ENCODE measurements at regions not wholly inside any gene's neighbourhood (a gene's known extent, or its start where the extent isn't known, plus 50 kb on each side); places are given as distances from the start of the nearest gene placed in this dataset.
A peak's percentile ranks its signal among the peaks of the same experiment; 100 is the strongest.

GRCh38 chr5:6159832-6160430, 218.4 kb downstream of the MED10 start:
- Histone ChIP-seq H3K27me3 (ENCODE audit: control insufficient read depth in 2 of 2, insufficient read depth in 2 of 2, low read length in 2 of 2) (no peaks in the 10 kb centered on the region), H3K4me3 (ENCODE audit: low read length) (no peak overlapping the region), H3K4me1 (ENCODE audit: control insufficient read depth in 2 of 2, insufficient read depth in 2 of 2, low read length in 2 of 2) (no peaks in the 10 kb centered on the region), H3K9me3 (ENCODE audit: control insufficient read depth in 2 of 3, low read length in 3 of 3) (no peaks in the 10 kb centered on the region), H3K36me3 (ENCODE audit: control insufficient read depth in 2 of 3, insufficient read depth in 3 of 3, low read length in 3 of 3) (no peaks in the 10 kb centered on the region), H3K27ac (ENCODE audit: low read depth, low read length) (no peak overlapping the region)
- no peak overlapping the region for H3K4me3 Mint-ChIP-seq
- CTCF ChIA-PET = no interaction called here
- H3K27ac Mint-ChIP-seq = peak overlapping the region in 1 of 9 donors; percentile 39
- H3K27me3 Mint-ChIP-seq = peaks cover 0 to 38% (median 30%) of the 10 kb centered on the region in 5 donors
- H3K36me3 Mint-ChIP-seq = no peaks in the 10 kb centered on the region
- POLR2A ChIA-PET = no interaction called here
- no peaks in the 10 kb centered on the region for H3K4me1 Mint-ChIP-seq
- DNase-seq = no peak
- ATAC-seq = no peak
- intact Hi-C loops (cut with micrococcal nuclease) = no loop called here
- peaks cover 0 to 2% (median 0%) of the 10 kb centered on the region in 11 donors for H3K9me3 Mint-ChIP-seq

GRCh38 chr5:6158974-6159831, 219.1 kb downstream of the MED10 start:
- no peaks in the 10 kb centered on the region for H3K9me3 ChIP-seq (ENCODE audit: control insufficient read depth in 2 of 3, low read length in 3 of 3)
- H3K9me3 Mint-ChIP-seq = peaks cover 0 to 2% (median 0%) of the 10 kb centered on the region in 11 donors
- no peak overlapping the region for H3K4me3 ChIP-seq (ENCODE audit: low read length)
- no peak overlapping the region for H3K27ac ChIP-seq (ENCODE audit: low read depth, low read length)
- ChIA-PET POLR2A (interaction anchor here (0.6 kb wide), 1 partner anchor 140 kb away, joined by 3 read pairs; no protein-coding TSS in a partner anchor), CTCF (no interaction called here)
- H3K27me3 Mint-ChIP-seq = peaks cover 0 to 31% (median 27%) of the 10 kb centered on the region in 5 donors
- no peaks in the 10 kb centered on the region for H3K4me1 ChIP-seq (ENCODE audit: control insufficient read depth in 2 of 2, insufficient read depth in 2 of 2, low read length in 2 of 2)
- H3K36me3 ChIP-seq (ENCODE audit: control insufficient read depth in 2 of 3, insufficient read depth in 3 of 3, low read length in 3 of 3) = no peaks in the 10 kb centered on the region
- intact Hi-C loops (cut with micrococcal nuclease) = no loop called here
- H3K4me1 Mint-ChIP-seq = no peaks in the 10 kb centered on the region
- H3K27ac Mint-ChIP-seq = no peak overlapping the region
- H3K36me3 Mint-ChIP-seq = no peaks in the 10 kb centered on the region
- H3K27me3 ChIP-seq (ENCODE audit: control insufficient read depth in 2 of 2, insufficient read depth in 2 of 2, low read length in 2 of 2) = no peaks in the 10 kb centered on the region
- ATAC-seq (no peak), DNase-seq (no peak)
- H3K4me3 Mint-ChIP-seq = no peak overlapping the region

- Mint-ChIP-seq H3K36me3 (no peaks in the 10 kb centered on the region), H3K4me1 (peaks cover 0 to 2% (median 0%) of the 10 kb centered on the region in 7 donors), H3K27me3 (peaks cover 0 to 19% (median 9%) of the 10 kb centered on the region in 5 donors), H3K9me3 (peaks cover 0 to 5% (median 0%) of the 10 kb centered on the region in 11 donors), H3K4me3 (no peak overlapping the region), H3K27ac (no peak overlapping the region)
- ChIA-PET POLR2A (no interaction called here), CTCF (no interaction called here)
- Histone ChIP-seq H3K27me3 (ENCODE audit: control insufficient read depth in 2 of 2, insufficient read depth in 2 of 2, low read length in 2 of 2) (no peaks in the 10 kb centered on the region), H3K4me1 (ENCODE audit: control insufficient read depth in 2 of 2, insufficient read depth in 2 of 2, low read length in 2 of 2) (no peaks in the 10 kb centered on the region), H3K4me3 (ENCODE audit: low read length) (no peak overlapping the region), H3K27ac (ENCODE audit: low read depth, low read length) (no peak overlapping the region), H3K36me3 (ENCODE audit: control insufficient read depth in 2 of 3, insufficient read depth in 3 of 3, low read length in 3 of 3) (no peaks in the 10 kb centered on the region), H3K9me3 (ENCODE audit: control insufficient read depth in 2 of 3, low read length in 3 of 3) (no peaks in the 10 kb centered on the region)
- ATAC-seq (no peak), DNase-seq (no peak)
- intact Hi-C loops (cut with micrococcal nuclease) = no loop called here
These were observed 224.1 kb downstream of the MED10 start for GRCh38 chr5:6154216-6154615.

GRCh38 chr5:6146271-6146670, 232.1 kb downstream of the MED10 start:
- Mint-ChIP-seq H3K27me3 (peaks cover 0 to 35% (median 14%) of the 10 kb centered on the region in 5 donors), H3K4me1 (no peaks in the 10 kb centered on the region), H3K9me3 (no peaks in the 10 kb centered on the region), H3K4me3 (no peak overlapping the region), H3K36me3 (no peaks in the 10 kb centered on the region), H3K27ac (no peak overlapping the region)
- Histone ChIP-seq H3K27ac (ENCODE audit: low read depth, low read length) (no peak overlapping the region), H3K36me3 (ENCODE audit: control insufficient read depth in 2 of 3, insufficient read depth in 3 of 3, low read length in 3 of 3) (no peaks in the 10 kb centered on the region), H3K4me3 (ENCODE audit: low read length) (no peak overlapping the region), H3K4me1 (ENCODE audit: control insufficient read depth in 2 of 2, insufficient read depth in 2 of 2, low read length in 2 of 2) (no peaks in the 10 kb centered on the region), H3K27me3 (ENCODE audit: control insufficient read depth in 2 of 2, insufficient read depth in 2 of 2, low read length in 2 of 2) (no peaks in the 10 kb centered on the region), H3K9me3 (ENCODE audit: control insufficient read depth in 2 of 3, low read length in 3 of 3) (no peaks in the 10 kb centered on the region)
- intact Hi-C loops (cut with micrococcal nuclease) = no loop called here
- POLR2A ChIA-PET = no interaction called here
- CTCF ChIA-PET = no interaction called here
- ATAC-seq (no peak), DNase-seq (no peak)

- ATAC-seq (no peak), DNase-seq (no peak)
- Mint-ChIP-seq H3K27me3 (peaks cover 0 to 34% (median 14%) of the 10 kb centered on the region in 5 donors), H3K27ac (no peak overlapping the region), H3K4me1 (no peaks in the 10 kb centered on the region), H3K36me3 (no peaks in the 10 kb centered on the region), H3K9me3 (no peaks in the 10 kb centered on the region), H3K4me3 (no peak overlapping the region)
- Histone ChIP-seq H3K4me3 (ENCODE audit: low read length) (no peak overlapping the region), H3K27me3 (ENCODE audit: control insufficient read depth in 2 of 2, insufficient read depth in 2 of 2, low read length in 2 of 2) (no peaks in the 10 kb centered on the region), H3K27ac (ENCODE audit: low read depth, low read length) (no peak overlapping the region), H3K9me3 (ENCODE audit: control insufficient read depth in 2 of 3, low read length in 3 of 3) (no peaks in the 10 kb centered on the region), H3K4me1 (ENCODE audit: control insufficient read depth in 2 of 2, insufficient read depth in 2 of 2, low read length in 2 of 2) (no peaks in the 10 kb centered on the region), H3K36me3 (ENCODE audit: control insufficient read depth in 2 of 3, insufficient read depth in 3 of 3, low read length in 3 of 3) (no peaks in the 10 kb centered on the region)
- ChIA-PET CTCF (no interaction called here), POLR2A (no interaction called here)
- intact Hi-C loops (cut with micrococcal nuclease) = no loop called here
These were observed 232.6 kb downstream of the MED10 start for GRCh38 chr5:6145616-6146237.

- Mint-ChIP-seq H3K27me3 (peaks cover 0 to 33% (median 17%) of the 10 kb centered on the region in 5 donors), H3K4me1 (no peaks in the 10 kb centered on the region), H3K4me3 (no peak overlapping the region), H3K27ac (no peak overlapping the region), H3K9me3 (peaks cover 0 to 3% (median 0%) of the 10 kb centered on the region in 11 donors), H3K36me3 (no peaks in the 10 kb centered on the region)
- Histone ChIP-seq H3K9me3 (ENCODE audit: control insufficient read depth in 2 of 3, low read length in 3 of 3) (no peaks in the 10 kb centered on the region), H3K27me3 (ENCODE audit: control insufficient read depth in 2 of 2, insufficient read depth in 2 of 2, low read length in 2 of 2) (no peaks in the 10 kb centered on the region), H3K27ac (ENCODE audit: low read depth, low read length) (no peak overlapping the region), H3K4me3 (ENCODE audit: low read length) (no peak overlapping the region), H3K36me3 (ENCODE audit: control insufficient read depth in 2 of 3, insufficient read depth in 3 of 3, low read length in 3 of 3) (no peaks in the 10 kb centered on the region), H3K4me1 (ENCODE audit: control insufficient read depth in 2 of 2, insufficient read depth in 2 of 2, low read length in 2 of 2) (no peaks in the 10 kb centered on the region)
- intact Hi-C loops (cut with micrococcal nuclease) = no loop called here
- DNase-seq (no peak), ATAC-seq (no peak)
- ChIA-PET POLR2A (no interaction called here), CTCF (no interaction called here)
These were observed 234.8 kb downstream of the MED10 start for GRCh38 chr5:6143523-6143922.

Data from naive thymus-derived CD4-positive, alpha-beta T cell (primary cell).